Retinal pigment epithelial cell (primary cell): ENCODE measurements at regions not wholly inside any gene's neighbourhood (a gene's known extent, or its start where the extent isn't known, plus 50 kb on each side); places are given as distances from the start of the nearest gene placed in this dataset.

Experiments
- DNase-seq: peaks from one replicate; pipeline ENCODE4 v3.0.0-alpha.2; 2010; ENCODE audit warnings: low read depth
- H3K4me3 ChIP-seq: 2 replicates; pipeline ENCODE4 v1.5.1; 2011; ENCODE audit warnings: mild to moderate bottlenecking, low read length, control low read depth, moderate library complexity
- TF ChIP-seq, protein P1 (sequence below): conservative IDR thresholded peaks from 2 replicates; pipeline ENCODE4 v1.5.1; 2011; ENCODE audit warnings: low read depth, low read length, control low read depth, inconsistent platforms

DNA sequence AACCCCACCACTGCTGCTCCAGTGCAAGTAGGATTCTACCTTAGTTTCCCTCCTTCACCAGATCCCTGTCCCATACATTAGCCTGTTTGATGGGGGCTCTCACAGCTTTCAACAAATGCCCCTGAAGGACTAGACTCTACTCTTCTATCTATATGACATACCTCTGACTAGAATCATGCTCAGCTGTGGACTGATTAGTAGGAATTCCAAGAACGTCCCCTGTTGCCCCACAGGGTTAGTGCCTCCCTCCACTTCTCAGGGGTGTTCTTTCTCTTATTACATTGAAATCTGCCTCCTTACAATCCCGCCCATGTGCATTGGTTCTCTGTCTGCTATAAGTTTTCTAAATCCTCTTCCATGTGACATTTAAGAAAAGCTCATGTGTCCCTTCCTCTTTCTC, 375.9 kb upstream of the DUSP10 start:
- no peak for DNase-seq
- no peak overlapping the region for H3K4me3 ChIP-seq
- TF ChIP-seq, protein P1, sequence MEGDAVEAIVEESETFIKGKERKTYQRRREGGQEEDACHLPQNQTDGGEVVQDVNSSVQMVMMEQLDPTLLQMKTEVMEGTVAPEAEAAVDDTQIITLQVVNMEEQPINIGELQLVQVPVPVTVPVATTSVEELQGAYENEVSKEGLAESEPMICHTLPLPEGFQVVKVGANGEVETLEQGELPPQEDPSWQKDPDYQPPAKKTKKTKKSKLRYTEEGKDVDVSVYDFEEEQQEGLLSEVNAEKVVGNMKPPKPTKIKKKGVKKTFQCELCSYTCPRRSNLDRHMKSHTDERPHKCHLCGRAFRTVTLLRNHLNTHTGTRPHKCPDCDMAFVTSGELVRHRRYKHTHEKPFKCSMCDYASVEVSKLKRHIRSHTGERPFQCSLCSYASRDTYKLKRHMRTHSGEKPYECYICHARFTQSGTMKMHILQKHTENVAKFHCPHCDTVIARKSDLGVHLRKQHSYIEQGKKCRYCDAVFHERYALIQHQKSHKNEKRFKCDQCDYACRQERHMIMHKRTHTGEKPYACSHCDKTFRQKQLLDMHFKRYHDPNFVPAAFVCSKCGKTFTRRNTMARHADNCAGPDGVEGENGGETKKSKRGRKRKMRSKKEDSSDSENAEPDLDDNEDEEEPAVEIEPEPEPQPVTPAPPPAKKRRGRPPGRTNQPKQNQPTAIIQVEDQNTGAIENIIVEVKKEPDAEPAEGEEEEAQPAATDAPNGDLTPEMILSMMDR = no peak

DNA sequence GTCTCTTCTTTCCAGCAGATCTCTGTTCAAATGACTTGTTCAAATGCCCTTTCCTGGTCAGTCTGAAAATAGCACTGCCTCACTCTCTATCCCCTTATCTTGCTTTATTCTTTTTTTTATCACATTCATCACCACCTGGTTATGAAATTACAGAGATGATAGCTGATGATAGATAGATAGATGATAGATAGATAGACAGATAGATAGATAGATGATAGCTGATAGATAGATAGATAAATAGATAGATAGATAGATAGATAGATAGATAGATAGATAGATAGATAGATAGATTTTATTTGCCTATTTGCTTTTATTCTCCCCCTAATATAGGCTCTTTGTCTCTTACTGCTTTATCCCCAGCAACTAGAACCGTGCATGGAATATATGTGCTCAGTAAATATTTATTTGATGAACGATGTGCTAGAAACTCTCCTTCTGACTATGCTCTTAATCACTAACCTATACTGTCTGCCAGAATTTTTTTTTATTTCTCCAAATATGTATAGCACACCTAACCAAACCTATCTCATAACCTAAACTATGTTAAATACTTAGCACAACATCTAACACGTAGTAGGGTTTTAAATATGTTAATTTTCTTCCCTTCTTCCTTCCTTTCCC, 372.8 kb upstream of the DUSP10 start:
- H3K4me3 ChIP-seq = no peak overlapping the region
- DNase-seq = no peak
- TF ChIP-seq, protein P1 = no peak

DNA sequence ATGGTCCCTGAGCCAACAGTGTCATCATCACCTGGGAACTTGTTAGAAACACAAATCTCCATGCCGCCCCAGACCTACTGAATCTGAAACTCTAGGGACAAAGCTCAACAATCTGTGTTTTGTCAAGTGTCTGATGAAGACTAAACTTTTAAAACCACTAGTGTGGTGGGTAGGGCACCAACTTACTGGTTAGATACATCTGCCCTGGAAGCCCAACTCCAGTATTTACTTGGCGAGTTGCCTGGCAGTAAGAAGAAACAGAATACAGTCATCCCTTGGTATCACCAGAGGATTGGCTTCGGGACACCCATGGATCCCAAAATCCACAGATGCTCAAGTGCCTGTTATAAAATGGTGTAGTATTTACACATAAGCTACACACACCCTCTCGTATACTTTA, 367.9 kb upstream of the DUSP10 start:
- H3K4me3 ChIP-seq = no peak overlapping the region
- no peak for DNase-seq
- TF ChIP-seq, protein P1 = no peak

DNA sequence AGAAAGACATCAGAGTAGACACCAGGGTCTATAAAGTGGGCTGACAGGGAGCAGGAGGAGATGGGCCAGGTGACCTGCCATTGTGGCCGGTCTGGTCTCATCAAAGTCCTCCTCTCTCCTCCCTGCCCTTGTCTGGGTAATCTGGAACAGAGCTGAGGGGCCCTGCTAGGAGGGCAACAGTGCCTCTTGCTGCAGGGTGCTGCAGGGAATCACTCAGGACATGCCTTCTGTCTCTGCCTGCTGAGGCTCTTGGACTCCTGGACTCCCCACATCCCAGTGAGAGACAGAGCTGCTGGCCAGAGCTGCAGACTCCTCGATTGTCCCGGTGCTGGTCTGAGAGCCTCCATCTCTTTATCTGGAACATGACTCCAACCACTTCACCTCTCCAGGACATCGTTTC, 366.1 kb upstream of the DUSP10 start:
- no peak overlapping the region for H3K4me3 ChIP-seq
- TF ChIP-seq, protein P1 = no peak
- DNase-seq = no peak

DNA sequence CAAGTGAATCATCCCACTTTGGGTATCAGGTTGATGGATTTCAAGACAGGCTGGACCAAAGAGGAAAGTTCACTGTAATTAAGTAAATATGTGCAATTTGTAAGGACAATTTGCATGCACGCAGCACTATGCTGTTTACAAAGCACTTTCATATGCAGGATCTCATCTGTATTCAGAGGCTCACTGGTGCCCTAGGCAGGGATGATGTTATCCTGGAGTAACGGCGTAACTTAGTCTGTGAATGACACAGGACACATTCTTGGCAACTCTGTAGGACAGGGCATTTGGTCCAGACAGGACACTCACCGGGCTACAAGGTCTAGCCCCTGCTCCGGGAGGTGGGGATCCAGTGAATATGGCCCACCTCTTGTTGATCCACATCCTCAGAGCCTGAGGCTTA, 365.4 kb upstream of the DUSP10 start:
- H3K4me3 ChIP-seq = no peak overlapping the region
- TF ChIP-seq, protein P1 = no peak
- no peak for DNase-seq

DNA sequence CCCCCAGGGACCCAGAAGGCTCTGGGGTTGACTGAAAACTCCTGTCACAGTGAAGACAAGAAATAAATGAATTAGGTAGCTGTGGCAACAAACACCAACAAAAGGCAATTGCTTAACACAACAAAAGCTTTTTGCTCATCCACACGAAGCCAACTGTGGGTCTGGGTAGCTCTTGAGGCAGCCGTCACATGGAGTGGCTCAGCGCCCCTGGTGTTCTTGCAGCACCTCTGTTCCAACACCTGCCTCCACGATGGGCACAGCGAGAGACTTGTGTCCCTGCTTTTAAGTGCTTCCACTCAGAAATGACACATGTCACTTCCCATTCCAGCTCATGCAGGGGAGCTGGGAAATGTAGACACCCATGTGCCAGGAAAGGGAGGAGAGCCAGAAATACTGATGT, 364.5 kb upstream of the DUSP10 start:
- H3K4me3 ChIP-seq = no peak overlapping the region
- no peak for DNase-seq
- TF ChIP-seq, protein P1 = no peak

DNA sequence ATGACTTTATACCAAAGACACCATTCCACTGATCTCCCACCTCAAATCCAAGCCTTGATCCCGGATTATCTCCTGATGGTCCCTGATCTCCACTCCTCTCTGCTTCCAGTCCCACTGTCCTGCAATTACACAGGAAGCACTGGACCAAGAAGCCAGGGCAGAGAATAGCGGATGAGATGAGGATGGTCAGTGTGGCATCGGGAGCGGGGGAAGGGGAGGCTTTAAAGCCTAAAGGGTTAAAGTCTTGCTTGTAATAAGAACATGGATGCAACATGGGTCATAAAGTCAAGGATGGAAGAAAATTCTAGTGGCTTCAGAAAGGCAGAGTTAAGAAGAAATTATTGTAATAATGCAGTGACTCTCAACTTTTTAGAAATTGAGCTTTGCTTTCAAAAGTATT, 364.0 kb upstream of the DUSP10 start:
- TF ChIP-seq, protein P1 = no peak
- no peak for DNase-seq
- H3K4me3 ChIP-seq = no peak overlapping the region
